ENCODE measurements at regions not wholly inside any gene's neighbourhood (a gene's known extent, or its start where the extent isn't known, plus 50 kb on each side); places are given as distances from the start of the nearest gene placed in this dataset.

DNA sequence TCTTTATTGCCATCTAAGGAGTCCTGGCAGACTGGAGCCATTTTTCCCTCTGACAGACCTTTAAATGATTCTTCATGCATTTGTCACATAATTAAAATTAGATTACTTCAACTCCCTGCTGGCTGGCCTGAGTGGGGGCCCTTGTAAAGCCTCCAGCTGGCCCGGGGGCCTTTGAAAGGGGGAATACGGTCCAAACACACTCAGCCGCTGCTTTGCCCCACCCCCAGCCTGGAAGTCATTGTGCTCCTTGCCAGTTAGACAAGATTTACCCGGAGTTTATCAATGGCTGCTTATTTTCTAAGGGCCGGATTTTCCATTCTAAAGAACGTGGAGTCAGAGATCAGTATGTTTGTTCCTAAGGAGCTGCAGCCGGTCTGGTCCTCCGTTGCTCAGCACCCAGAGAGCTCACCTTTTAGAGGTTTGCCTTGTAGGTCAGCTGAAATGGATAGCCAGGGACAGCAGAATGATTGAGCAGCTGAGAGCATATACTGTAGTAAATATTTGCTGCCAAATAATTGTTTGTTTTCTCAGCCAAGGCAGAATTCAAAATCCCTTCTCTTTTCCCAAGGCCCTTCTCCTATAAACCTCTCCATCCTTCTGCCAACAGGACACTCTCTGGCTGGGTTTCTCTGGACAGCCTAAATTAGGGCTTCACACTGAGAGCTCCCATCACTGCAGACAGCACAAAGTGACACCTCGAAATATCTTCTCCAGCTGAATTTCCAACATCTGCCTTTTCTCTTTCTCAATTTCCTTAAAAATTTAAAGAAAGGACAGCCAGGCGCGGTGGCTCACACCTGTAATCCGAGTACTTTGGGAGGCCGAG lies 68.4 kb upstream of the RBM24 start (continued):
- TF ChIP-seq, protein P1, sequence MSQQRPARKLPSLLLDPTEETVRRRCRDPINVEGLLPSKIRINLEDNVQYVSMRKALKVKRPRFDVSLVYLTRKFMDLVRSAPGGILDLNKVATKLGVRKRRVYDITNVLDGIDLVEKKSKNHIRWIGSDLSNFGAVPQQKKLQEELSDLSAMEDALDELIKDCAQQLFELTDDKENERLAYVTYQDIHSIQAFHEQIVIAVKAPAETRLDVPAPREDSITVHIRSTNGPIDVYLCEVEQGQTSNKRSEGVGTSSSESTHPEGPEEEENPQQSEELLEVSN (IDR thresholded peaks at IDR 0.05), result no peak
- no peak for TF ChIP-seq ASH2L (IDR thresholded peaks at IDR 0.05; ENCODE audit: low read length)
- TF ChIP-seq SIRT6 (IDR thresholded peaks at IDR 0.05; ENCODE audit: low read length), result no peak
- TF ChIP-seq RXRA (IDR thresholded peaks at IDR 0.05; ENCODE audit: insufficient read depth, low read depth, low read length), result no peak
- TF ChIP-seq TBP (IDR thresholded peaks at IDR 0.05; ENCODE audit: low read depth, low read length), result no peak
- no peak for TF ChIP-seq CEBPB (IDR thresholded peaks at IDR 0.05; ENCODE audit: low read depth, low read length)
- no peak for TF ChIP-seq CBX5 (IDR thresholded peaks at IDR 0.05; ENCODE audit: low read depth, low read length)
- TF ChIP-seq PHF8 (conservative IDR thresholded peaks at IDR 0.05; ENCODE audit: low read depth, low read length), result no peak
- no peak for TF ChIP-seq CHD1 (IDR thresholded peaks at IDR 0.05; ENCODE audit: low read depth, low read length)
